K562 (cell line): ENCODE measurements at regions not wholly inside any gene's neighbourhood (a gene's known extent, or its start where the extent isn't known, plus 50 kb on each side); places are given as distances from the start of the nearest gene placed in this dataset.

ENCODE experiments used
- ATAC-seq: fragments of 200-7000 bp; cut with Tn5 transposase; 3 replicates; pipeline ENCODE4 v1.9.1; 2020; ENCODE audit warnings: moderate library complexity
- BruUV-seq: library from RNA; stranded (reverse); fragments of 400-500 nt; replicated peaks from 2 replicates; lab custom pipeline; 2021; lab: Mats Ljungman, UMichigan
- CTCF ChIA-PET: fragments of 300-600 bp; formaldehyde crosslinking; extraction: SDS; loops from one replicate; lab custom pipeline; 2021; ENCODE audit warnings: low intra/inter-chr PET ratio; lab: Yijun Ruan, JAX
- POLR2A ChIA-PET: fragments of 300-600, 350-650 bp; sonication (Branson Sonifier 250); formaldehyde crosslinking; extraction: SDS; loops from one replicate; lab custom pipeline; 2021; ENCODE audit warnings: antibody characterized with exemption, inconsistent platforms; lab: Yijun Ruan, JAX
- DNase-seq, 4 experiments: peaks; one replicate each; pipeline versions ENCODE4 v3.0.0 to v3.0.0-alpha.2; 2011 to 2018; ENCODE audit warnings: low spot score in 3 of 4, mixed read lengths in 3 of 4; ENCODE audit errors: extremely low read depth in 1 of 4
- FAIRE-seq: peaks from 2 replicates; lab custom pipeline; 2011; peaks lifted over from hg19 to GRCh38; lab: Jason Lieb, UNC
- H2AFZ ChIP-seq: 2 replicates; pipeline ENCODE4 v1.6.0; 2011; ENCODE audit warnings: low read depth, low read length, control low read depth, inconsistent platforms
- H3K27ac ChIP-seq: fragments of 200-600 bp; 3 replicates; pipeline ENCODE4 v1.8.0; 2011; ENCODE audit warnings: low read depth, mild to moderate bottlenecking, control low read depth, inconsistent platforms, low read length, moderate library complexity, mixed read lengths; ENCODE audit errors: extremely low read depth
- H3K27me3 ChIP-seq, 2 experiments: fragments of 300-600 bp in 1 of 2; 2 replicates in 1 of 2; 3 replicates in 1 of 2; pipeline versions ENCODE4 v1.6.0 to v1.8.0; 2011; ENCODE audit warnings: inconsistent platforms in 2 of 2, low read length in 2 of 2, mild to moderate bottlenecking in 1 of 2, mixed read lengths in 1 of 2, moderate library complexity in 1 of 2; ENCODE audit not compliant: control insufficient read depth in 2 of 2, insufficient read depth in 2 of 2
- H3K36me3 ChIP-seq: fragments of 300-600 bp; 3 replicates; pipeline ENCODE4 v1.8.0; 2011; ENCODE audit warnings: mild to moderate bottlenecking, low read length, inconsistent platforms; ENCODE audit not compliant: control insufficient read depth, insufficient read depth
- H3K4me1 ChIP-seq, 2 experiments: fragments of 200-600 bp in 1 of 2; replicated peaks in 1 of 2; 2 replicates in 1 of 2; 3 replicates in 1 of 2; pipeline versions ENCODE4 v1.5.1 to v1.8.0; 2011; ENCODE audit warnings: inconsistent platforms in 2 of 2, low read length in 2 of 2, mild to moderate bottlenecking in 1 of 2, mixed read lengths in 1 of 2, moderate library complexity in 1 of 2; ENCODE audit not compliant: control insufficient read depth in 2 of 2, insufficient read depth in 2 of 2
- H3K4me2 ChIP-seq: 2 replicates; pipeline ENCODE4 v1.6.1; 2011; ENCODE audit warnings: low read length, control low read depth, inconsistent platforms, mixed read lengths; ENCODE audit not compliant: insufficient read depth
- H3K4me3 ChIP-seq: fragments of 200-600 bp; sonication (generic), shearing (Covaris generic); 2 replicates; pipeline ENCODE4 v1.5.1; 2016; ENCODE audit warnings: control low read depth, inconsistent platforms
- H3K79me2 ChIP-seq: fragments of 200-600 bp; 3 replicates; pipeline ENCODE4 v1.8.0; 2011; ENCODE audit warnings: low read length, inconsistent platforms; ENCODE audit not compliant: control insufficient read depth, insufficient read depth
- H3K9ac ChIP-seq, 2 experiments: 2 replicates each; pipeline versions ENCODE4 v1.6.0 to v1.6.1; 2011; ENCODE audit warnings: low read depth in 2 of 2, low read length in 2 of 2, control low read depth in 1 of 2, inconsistent platforms in 1 of 2, mild to moderate bottlenecking in 1 of 2, mixed read lengths in 1 of 2; ENCODE audit not compliant: insufficient read depth in 1 of 2
- H3K9me1 ChIP-seq: one replicate; pipeline ENCODE4 v1.6.0; 2011; ENCODE audit warnings: inconsistent platforms, mild to moderate bottlenecking, low read length, moderate library complexity; ENCODE audit not compliant: control insufficient read depth, insufficient read depth
- H3K9me3 ChIP-seq: replicated peaks from 2 replicates; pipeline ENCODE4 v1.5.1; 2011; ENCODE audit warnings: low read depth, low read length, inconsistent platforms; ENCODE audit not compliant: control insufficient read depth, insufficient read depth
- H4K20me1 ChIP-seq: replicated peaks from 2 replicates; pipeline ENCODE4 v1.6.1; 2011; ENCODE audit warnings: low read length, inconsistent platforms, mixed read lengths; ENCODE audit not compliant: control insufficient read depth, insufficient read depth
- BHLHE40 ChIP-seq: IDR thresholded peaks from 2 replicates; pipeline ENCODE4 v1.6.1; 2011; ENCODE audit warnings: low read length, improper control_type of control experiment
- FIP1L1 ChIP-seq: fragments of 200-400 bp; formaldehyde crosslinking; IDR thresholded peaks from 2 replicates; pipeline ENCODE4 v1.6.1; 2018; ENCODE audit warnings: mild to moderate bottlenecking, low read depth, low read length; ENCODE audit not compliant: poor library complexity, severe bottlenecking
- FOXM1 ChIP-seq, 2 experiments: fragments of 450-650 bp in 1 of 2; sonication (generic) in 1 of 2; formaldehyde crosslinking in 1 of 2; IDR thresholded peaks; 2 replicates each; pipeline versions ENCODE4 v1.6.1 to v1.9.0; 2017 to 2022; ENCODE audit warnings: low read depth in 2 of 2, mild to moderate bottlenecking in 2 of 2, missing genetic modification reagents in 1 of 2, moderate library complexity in 1 of 2
- GTF2F1 ChIP-seq: IDR thresholded peaks from 2 replicates; pipeline ENCODE4 v1.6.1; 2011; ENCODE audit warnings: low read depth, low read length, improper control_type of control experiment
- NEUROD1 ChIP-seq: fragments of 150-350 bp; IDR thresholded peaks from 2 replicates; pipeline ENCODE4 v1.6.1; 2014; ENCODE audit warnings: borderline replicate concordance, low read length, low read depth; ENCODE audit not compliant: partially characterized antibody
- SAFB ChIP-seq: fragments of 200-400 bp; formaldehyde crosslinking; IDR thresholded peaks from 2 replicates; pipeline ENCODE4 v1.6.1; 2017; ENCODE audit warnings: low read depth, low read length, borderline replicate concordance
- SMAD2 ChIP-seq: fragments of 150-350 bp; IDR thresholded peaks from 2 replicates; pipeline ENCODE4 v1.6.1; 2014; ENCODE audit warnings: low read depth, mild to moderate bottlenecking, low read length
- SP1 ChIP-seq: sonication (generic); formaldehyde crosslinking; IDR thresholded peaks from 2 replicates; pipeline ENCODE4 v1.8.1; 2022; ENCODE audit warnings: mild to moderate bottlenecking, missing genetic modification reagents
- U2AF2 ChIP-seq: fragments of 200-400 bp; formaldehyde crosslinking; optimal IDR thresholded peaks from 2 replicates; pipeline ENCODE3; 2017; ENCODE audit warnings: low read depth, mild to moderate bottlenecking, low read length
- ZNF224 ChIP-seq: sonication (generic); formaldehyde crosslinking; IDR thresholded peaks from 2 replicates; pipeline ENCODE4 v1.8.0; 2022; ENCODE audit warnings: mild to moderate bottlenecking, missing genetic modification reagents
- ZSCAN32 ChIP-seq: fragments of 450-650 bp; formaldehyde crosslinking; IDR thresholded peaks from 2 replicates; pipeline ENCODE4 v1.4.0; 2020; ENCODE audit warnings: mild to moderate bottlenecking, moderate library complexity
- WGBS: fragments of 100-300 bp; shearing (Covaris generic); methylation state at CpG from one replicate; pipeline ENCODE4 v1.1.6; 2016; ENCODE audit warnings: low coverage, mixed read lengths; ENCODE audit not compliant: insufficient coverage; ENCODE audit errors: missing lambda C conversion rate; 5-methylcytosine and 5-hydroxymethylcytosine counted together
- in situ Hi-C: fragments of 300-500 bp; cut with MboI; formaldehyde crosslinking; loops from 4 replicates; pipeline ENCODE4 v1.15.0; 2018; ENCODE audit warnings: inconsistent platforms, mixed read lengths
- intact Hi-C: fragments of 100-400 bp; cut with micrococcal nuclease; formaldehyde crosslinking; loops from 2 replicates; pipeline ENCODE4 v1.14.2; 2022
- TF ChIP-seq, protein P1 (sequence below): fragments of 250-450 bp; sonication (Bioruptor Pico); IDR thresholded peaks from 2 replicates; pipeline ENCODE4 v1.8.0; 2022; ENCODE audit warnings: moderate library complexity, mild to moderate bottlenecking, inconsistent platforms
- TF ChIP-seq, protein P2 (sequence below), 2 experiments: fragments of 450-650 bp; conservative IDR thresholded peaks; 2 replicates each; pipeline ENCODE4 v1.6.1; 2017; ENCODE audit warnings: mild to moderate bottlenecking in 2 of 2, moderate library complexity in 2 of 2
- TF ChIP-seq, protein P3 (sequence below): fragments of 450-650 bp; formaldehyde crosslinking; IDR thresholded peaks from 2 replicates; pipeline ENCODE4 v1.4.0; 2020; ENCODE audit warnings: mild to moderate bottlenecking, moderate library complexity
- TF ChIP-seq, protein P4 (sequence below): fragments of 450-650 bp; formaldehyde crosslinking; IDR thresholded peaks from 2 replicates; pipeline ENCODE4 v1.4.0; 2020; ENCODE audit warnings: mild to moderate bottlenecking, moderate library complexity
- TF ChIP-seq, protein P5 (sequence below), 2 experiments: fragments of 450-650 bp; IDR thresholded peaks; 2 replicates each; pipeline ENCODE4 v1.6.1; 2016

DNA sequence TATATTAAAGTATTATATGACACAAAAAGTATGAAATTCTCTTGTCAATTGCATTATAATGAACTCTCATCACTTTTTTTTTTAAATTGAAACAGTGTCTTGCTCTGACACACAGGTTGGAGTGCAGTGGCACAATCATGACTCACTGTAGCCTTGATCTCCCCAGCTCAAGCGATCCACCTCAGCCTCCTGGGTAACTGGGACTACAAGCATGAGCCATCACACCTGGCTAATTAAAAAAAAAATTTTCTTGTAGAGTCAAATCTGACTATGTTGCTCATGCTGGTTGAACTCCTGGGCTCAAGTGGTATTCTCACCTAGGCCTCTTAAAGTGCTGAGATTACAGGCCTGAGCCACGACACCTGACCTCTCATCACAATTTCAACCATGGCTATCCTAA is 259.3 kb downstream of the S1PR1 start:
- no peaks in the 10 kb centered on the region for H3K9me3 ChIP-seq
- no peak overlapping the region for H3K27ac ChIP-seq
- intact Hi-C loops (no loop called here), in situ Hi-C loops (no loop called here)
- ChIA-PET POLR2A (no interaction called here), CTCF (interaction anchor here (0.7 kb wide), 1 partner anchor 113 kb away, joined by 4 read pairs; no protein-coding TSS in a partner anchor)
- ATAC-seq = no peak
- no peak for DNase-seq
- H3K4me3 ChIP-seq = no peak overlapping the region
- no peaks in the 10 kb centered on the region for H4K20me1 ChIP-seq
- H3K4me1 ChIP-seq = no peaks in the 10 kb centered on the region
- no peak for FAIRE-seq
- H2AFZ ChIP-seq = no peak overlapping the region
- no peak overlapping the region for H3K9ac ChIP-seq
- H3K79me2 ChIP-seq = no peaks in the 10 kb centered on the region
- H3K27me3 ChIP-seq = no peaks in the 10 kb centered on the region
- no peaks in the 10 kb centered on the region for H3K9me1 ChIP-seq
- H3K36me3 ChIP-seq = no peaks in the 10 kb centered on the region
- 0% methylated on average over 2 of the region's 2 CpGs for WGBS
- H3K4me2 ChIP-seq = no peak overlapping the region
- no TSS peak for BruUV-seq
- TF ChIP-seq, protein P1, sequence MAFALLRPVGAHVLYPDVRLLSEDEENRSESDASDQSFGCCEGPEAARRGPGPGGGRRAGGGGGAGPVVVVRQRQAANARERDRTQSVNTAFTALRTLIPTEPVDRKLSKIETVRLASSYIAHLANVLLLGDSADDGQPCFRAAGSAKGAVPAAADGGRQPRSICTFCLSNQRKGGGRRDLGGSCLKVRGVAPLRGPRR (CRISPR knock-in tag) = no peak
- TF ChIP-seq, protein P2, sequence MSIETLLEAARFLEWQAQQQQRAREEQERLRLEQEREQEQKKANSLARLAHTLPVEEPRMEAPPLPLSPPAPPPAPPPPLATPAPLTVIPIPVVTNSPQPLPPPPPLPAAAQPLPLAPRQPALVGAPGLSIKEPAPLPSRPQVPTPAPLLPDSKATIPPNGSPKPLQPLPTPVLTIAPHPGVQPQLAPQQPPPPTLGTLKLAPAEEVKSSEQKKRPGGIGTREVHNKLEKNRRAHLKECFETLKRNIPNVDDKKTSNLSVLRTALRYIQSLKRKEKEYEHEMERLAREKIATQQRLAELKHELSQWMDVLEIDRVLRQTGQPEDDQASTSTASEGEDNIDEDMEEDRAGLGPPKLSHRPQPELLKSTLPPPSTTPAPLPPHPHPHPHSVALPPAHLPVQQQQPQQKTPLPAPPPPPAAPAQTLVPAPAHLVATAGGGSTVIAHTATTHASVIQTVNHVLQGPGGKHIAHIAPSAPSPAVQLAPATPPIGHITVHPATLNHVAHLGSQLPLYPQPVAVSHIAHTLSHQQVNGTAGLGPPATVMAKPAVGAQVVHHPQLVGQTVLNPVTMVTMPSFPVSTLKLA (conservative IDR thresholded peaks at IDR 0.05) = no peak
- TF ChIP-seq SMAD2 (no peak), U2AF2 (no peak), GTF2F1 (no peak), FIP1L1 (no peak), ZNF224 (CRISPR knock-in tag) (no peak), SP1 (CRISPR knock-in tag) (no peak), SAFB (no peak), ZSCAN32 (CRISPR knock-in tag) (no peak), NEUROD1 (no peak), BHLHE40 (no peak), FOXM1 (IDR thresholded peaks at IDR 0.05; ENCODE audit: low read depth) (no peak), FOXM1 (CRISPR knock-in tag; IDR thresholded peaks at IDR 0.05; ENCODE audit: low read depth) (no peak)
- TF ChIP-seq, protein P3, sequence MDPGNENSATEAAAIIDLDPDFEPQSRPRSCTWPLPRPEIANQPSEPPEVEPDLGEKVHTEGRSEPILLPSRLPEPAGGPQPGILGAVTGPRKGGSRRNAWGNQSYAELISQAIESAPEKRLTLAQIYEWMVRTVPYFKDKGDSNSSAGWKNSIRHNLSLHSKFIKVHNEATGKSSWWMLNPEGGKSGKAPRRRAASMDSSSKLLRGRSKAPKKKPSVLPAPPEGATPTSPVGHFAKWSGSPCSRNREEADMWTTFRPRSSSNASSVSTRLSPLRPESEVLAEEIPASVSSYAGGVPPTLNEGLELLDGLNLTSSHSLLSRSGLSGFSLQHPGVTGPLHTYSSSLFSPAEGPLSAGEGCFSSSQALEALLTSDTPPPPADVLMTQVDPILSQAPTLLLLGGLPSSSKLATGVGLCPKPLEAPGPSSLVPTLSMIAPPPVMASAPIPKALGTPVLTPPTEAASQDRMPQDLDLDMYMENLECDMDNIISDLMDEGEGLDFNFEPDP (CRISPR knock-in tag) = no peak
- TF ChIP-seq, protein P4, sequence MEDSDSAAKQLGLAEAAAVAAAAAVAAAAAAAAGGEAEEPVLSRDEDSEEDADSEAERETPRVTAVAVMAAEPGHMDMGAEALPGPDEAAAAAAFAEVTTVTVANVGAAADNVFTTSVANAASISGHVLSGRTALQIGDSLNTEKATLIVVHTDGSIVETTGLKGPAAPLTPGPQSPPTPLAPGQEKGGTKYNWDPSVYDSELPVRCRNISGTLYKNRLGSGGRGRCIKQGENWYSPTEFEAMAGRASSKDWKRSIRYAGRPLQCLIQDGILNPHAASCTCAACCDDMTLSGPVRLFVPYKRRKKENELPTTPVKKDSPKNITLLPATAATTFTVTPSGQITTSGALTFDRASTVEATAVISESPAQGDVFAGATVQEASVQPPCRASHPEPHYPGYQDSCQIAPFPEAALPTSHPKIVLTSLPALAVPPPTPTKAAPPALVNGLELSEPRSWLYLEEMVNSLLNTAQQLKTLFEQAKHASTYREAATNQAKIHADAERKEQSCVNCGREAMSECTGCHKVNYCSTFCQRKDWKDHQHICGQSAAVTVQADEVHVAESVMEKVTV (CRISPR knock-in tag) = no peak
- TF ChIP-seq, protein P5, sequence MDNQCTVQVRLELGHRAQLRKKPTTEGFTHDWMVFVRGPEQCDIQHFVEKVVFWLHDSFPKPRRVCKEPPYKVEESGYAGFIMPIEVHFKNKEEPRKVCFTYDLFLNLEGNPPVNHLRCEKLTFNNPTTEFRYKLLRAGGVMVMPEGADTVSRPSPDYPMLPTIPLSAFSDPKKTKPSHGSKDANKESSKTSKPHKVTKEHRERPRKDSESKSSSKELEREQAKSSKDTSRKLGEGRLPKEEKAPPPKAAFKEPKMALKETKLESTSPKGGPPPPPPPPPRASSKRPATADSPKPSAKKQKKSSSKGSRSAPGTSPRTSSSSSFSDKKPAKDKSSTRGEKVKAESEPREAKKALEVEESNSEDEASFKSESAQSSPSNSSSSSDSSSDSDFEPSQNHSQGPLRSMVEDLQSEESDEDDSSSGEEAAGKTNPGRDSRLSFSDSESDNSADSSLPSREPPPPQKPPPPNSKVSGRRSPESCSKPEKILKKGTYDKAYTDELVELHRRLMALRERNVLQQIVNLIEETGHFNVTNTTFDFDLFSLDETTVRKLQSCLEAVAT (IDR thresholded peaks at IDR 0.05) = no peak
